Retina (tissue), 1 donor: ENCODE measurements at regions not wholly inside any gene's neighbourhood (a gene's known extent, or its start where the extent isn't known, plus 50 kb on each side); places are given as distances from the start of the nearest gene placed in this dataset.
"Not testable (repeated sequence)": the region's sequence is repeated elsewhere in the genome, so short reads cannot be mapped to it uniquely, and the experiment has no call there.

Experiments used
- DNase-seq: peaks from one replicate; pipeline ENCODE4 v3.0.0-alpha.2; 2016

DNA sequence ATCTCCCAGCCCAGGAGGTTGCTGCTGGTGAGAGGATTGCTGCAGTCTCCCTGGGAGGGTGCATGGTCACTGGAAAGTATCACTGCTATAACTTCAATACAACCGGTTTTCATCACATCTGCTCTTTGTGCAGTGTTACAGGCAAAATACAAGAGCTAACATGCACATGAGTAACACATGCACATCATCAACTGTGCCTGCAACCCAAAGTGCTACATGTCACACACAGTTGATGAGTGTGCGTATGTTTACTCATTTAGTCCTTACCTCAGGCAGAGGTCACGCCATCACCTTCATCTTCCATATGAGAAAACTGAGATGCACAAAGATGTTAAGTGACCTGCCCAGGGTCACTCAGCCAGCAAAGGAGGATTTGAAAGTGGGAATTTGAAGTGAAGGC is 277.7 kb downstream of the FAM72C start:
- no peak for DNase-seq

DNA sequence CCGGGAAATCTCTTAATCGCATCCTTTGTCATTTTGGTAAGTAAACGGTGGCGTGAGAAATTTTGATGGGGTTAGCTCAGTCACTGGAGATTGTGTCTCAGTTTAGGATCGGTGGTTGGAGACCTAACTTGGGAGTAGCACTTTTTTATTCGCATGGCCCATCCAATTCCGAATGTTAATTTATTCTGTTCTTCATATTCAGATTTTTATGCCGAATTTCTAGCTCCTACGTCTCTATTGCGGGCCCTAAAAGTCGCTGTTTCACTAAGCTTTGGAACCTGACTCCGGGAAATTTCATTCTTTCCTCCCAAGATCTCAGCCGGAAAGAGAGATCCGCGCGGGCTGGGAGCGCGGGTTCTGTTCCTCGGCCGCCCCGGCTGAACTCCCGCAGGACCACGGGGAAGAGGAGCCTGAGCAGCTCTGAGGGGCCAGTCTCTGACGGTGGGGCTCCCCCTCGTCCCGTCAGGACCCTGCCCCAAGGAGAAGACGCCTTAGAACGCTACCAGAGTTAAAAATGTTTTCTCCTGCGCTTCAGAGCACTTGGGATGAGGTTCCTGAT is 279.7 kb downstream of the FAM72C start:
- DNase-seq, result no peak

DNA sequence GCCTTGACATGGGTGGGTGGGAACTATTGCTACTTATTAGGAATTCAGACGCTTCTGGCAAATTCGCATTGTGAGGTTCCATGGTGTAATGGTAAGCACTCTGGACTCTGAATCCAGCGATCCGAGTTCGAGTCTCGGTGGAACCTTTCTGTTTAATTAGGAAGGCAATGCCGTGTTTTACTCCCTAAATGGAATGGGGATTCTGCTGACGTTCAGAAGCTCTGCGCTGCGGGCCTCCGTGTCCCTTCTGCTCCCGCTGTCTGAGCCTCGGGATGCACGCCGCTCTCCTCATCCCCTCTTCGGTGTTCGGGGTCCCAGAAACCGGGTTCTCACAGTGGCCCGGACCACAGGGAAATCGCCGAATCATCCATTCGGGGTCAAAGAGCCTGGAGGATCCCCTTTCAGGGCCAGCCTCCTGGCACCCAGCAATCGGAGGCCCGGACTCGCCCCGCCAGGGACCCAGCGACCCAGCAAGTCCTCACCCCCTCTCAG is 280.3 kb downstream of the FAM72C start:
- DNase-seq, result no peak

DNA sequence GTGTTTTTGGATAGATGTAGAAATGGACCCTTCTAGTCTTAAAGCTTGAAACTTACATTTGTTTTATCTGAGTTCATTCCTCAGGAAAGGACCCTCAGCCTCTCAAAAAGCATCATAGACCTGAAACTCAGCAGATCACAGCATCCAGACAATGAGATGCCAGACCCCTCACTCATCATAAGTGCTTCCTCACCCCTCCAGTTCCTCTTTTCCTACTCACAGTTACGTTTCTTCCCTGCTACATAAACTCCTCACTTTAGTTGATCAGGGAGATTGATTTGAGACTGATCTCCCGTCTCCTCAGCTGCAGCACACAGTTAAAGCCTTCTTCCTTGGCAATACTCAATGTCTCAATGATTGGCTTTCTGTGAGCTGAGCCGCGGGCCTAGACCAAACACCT is 282.0 kb downstream of the FAM72C start:
- no peak for DNase-seq

DNA sequence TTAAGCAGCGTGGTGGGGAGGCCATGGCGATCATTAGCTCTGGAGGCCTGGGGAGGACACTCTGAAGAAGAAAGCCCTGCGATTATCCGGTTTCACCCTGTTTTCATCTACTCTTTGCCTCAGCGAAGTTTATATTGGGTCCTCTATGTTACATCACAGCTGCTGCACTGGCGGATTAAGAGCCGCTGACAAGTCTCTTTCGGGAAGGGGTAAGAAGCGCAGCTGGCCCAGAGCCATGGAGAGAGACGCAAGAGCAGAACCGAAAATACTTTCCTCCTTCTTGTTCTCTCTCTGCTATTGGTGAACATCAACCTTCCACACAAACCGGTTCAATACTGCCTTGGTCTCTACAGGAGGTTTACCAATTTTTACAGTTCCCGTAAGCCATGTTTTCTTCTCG is 291.5 kb downstream of the FAM72C start:
- no peak for DNase-seq

DNA sequence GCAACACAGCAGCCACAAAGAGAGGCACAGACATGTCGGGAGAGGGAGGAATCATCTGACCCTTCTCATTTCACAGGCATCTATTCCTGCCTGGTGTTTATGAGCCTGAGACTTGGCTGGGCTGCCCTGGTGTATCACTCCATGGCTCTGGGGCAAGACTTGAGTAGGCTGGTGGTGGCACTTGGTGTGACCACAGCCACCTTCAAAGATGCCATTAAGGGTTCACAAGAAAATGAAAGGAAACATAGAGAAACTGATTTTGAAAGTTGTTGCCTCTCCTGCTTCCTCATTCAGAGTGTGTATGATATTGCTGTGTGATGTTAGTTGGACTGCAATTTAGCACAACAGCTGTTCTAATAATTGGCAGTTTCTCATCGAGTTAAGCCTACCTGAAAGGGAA is 298.8 kb downstream of the FAM72C start:
- DNase-seq, result no peak

DNA sequence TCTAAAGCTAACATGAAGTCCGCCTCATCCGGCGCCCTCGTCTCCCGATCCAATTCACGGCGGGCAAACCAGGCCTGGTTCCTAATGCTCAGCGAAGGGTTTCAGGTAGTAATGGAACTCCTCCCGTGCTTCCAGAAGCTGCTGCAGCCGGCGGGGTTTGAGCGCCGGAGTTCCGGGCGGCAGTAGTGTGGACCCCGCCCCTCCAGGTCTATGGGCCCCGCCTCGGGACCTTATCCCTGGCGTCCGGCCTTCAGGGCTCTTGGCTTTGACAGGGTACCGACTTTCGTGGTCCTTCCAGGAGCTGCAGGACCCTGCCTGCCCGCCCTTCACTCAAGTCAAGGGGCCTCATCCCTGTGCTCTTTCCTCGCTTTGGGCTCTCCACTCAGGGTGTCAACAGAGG is 304.1 kb downstream of the FAM72C start:
- DNase-seq, result no peak

DNA sequence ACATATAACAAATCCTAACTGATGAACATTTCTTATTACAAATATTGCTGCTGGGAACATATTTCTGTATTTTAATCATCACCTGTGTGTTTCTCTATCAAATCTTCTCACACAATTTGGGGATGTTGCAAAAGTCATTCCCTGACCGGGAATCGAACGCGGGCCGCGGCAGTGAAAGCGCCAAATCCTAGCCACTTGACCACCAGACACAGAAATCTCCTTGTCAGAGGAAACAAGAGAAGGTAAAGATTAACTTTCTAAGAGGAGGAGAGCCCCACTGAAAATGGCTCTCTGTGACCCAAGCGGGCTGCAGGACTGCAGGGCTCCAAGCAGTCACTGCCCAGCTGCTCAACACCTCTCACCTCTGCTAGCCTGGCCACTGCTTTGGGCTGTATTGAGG is 304.9 kb downstream of the FAM72C start:
- DNase-seq, result no peak

DNA sequence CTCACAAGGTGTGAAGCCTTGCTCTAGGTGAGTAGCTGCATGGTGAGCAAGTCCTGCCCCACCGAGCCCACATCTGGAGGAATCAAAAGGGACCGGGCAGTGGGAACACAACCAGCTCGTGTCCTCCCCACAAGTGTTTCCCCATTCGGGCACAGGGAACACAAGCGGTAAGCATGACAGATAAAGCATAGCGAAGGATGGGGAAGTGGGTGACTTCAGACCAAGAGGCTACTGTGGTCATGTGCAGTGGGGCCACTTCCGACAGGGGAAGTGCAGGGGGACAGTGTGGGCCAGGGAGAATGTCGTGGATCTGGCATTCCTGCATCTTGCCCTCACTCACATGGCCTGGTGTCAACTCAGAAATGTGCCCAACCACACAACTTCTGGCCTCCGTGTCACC is 306.2 kb downstream of the FAM72C start:
- no peak for DNase-seq

DNA sequence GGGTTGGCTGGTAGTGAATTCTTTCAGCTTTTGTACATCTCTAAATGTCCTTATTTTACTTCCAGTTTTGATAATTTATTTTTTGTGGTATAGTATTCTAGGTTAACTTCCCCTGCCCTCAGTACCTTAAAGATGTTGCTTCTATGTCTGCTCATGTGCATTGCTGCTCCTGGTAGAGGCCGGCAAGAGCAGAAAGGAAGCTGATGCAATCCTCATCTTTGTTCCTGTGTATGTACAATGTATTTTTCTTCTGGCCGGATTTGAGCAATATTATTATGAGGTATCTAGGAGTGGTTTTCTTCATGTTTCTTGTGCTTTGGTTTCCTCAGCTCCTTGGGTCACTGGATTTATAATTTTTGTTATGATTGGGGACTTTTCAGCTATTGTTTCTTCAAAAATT is 308.7 kb downstream of the FAM72C start:
- not testable (repeated sequence) for DNase-seq

DNA sequence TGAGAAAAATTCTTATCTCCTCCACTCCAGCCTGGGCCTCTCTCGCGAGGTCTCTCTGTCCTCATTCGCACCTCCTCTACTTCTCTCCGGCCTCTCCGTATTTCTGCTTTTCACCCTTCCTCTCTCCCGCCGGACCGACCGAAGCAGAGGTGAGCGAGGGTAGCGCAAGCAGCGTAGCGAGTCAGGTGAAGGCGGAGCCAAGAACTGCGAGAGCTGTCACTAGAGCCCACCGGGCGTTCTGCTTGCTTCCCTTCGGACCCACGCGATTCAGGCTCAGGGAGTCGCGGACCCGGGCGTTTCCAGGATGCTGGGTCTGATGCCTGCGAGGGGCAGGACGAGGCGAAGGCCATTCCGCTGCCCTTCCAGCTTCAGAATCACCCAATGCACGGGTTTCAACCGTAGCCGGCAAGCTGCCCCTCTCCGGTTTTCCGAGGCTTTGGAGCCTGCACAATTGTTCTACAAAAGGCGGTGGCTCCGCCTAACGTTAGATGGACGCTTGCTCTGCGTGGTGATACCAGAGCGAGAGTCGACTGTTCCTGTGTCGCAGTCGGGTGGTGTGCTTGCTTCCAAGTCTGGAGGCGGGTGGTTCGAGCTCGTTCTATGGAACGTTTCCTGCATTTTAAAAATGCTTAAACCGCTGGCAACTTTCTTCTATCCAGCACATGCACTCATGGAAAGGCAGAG is 310.2 kb downstream of the FAM72C start:
- DNase-seq, result no peak

DNA sequence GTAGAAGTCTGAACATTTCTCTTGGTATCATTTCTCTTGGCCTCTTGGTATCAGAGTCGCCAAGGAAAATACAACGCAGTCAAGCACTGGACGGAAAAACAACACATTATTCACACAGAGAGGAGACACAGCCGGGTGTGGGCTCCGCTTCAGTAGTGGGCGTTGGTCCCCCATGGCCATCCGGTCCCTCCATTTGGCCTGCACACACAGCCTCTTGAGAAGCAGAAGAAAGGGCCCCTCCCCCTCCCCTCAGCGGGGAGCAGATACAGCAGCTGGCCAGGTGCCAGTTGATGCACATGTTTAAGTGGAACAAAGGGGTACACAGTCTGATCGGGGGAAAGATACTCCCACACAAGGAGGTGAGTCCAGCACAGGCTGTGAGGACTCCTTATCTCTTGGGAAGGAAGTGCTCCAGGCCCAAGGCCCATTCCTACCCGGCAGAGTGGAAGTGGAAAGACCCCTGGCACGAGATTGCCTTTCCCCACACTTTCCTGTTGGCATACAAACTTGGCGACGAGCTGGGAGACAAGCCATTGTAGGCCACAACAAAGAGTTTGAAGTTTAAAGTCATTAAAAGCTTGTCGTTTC is 311.3 kb downstream of the FAM72C start:
- no peak for DNase-seq

DNA sequence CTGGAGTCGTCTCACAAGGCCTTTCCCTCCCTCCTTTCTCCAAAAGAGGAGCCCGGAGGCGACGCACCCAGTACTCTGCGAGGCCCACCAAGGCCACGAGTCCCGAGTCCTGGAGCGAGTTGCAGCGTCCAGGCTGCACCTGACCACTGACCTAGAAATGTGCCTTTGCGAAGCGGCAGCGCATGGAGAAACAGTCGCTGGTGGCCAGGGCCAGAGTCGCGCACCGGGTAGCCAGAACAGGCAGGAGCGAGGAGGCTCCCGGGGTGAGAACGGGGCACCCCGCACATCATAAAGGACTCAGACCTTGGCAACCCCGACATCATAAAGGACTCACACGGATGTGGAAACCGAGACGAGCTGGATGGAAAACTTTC is 318.4 kb downstream of the FAM72C start:
- DNase-seq, result no peak

DNA sequence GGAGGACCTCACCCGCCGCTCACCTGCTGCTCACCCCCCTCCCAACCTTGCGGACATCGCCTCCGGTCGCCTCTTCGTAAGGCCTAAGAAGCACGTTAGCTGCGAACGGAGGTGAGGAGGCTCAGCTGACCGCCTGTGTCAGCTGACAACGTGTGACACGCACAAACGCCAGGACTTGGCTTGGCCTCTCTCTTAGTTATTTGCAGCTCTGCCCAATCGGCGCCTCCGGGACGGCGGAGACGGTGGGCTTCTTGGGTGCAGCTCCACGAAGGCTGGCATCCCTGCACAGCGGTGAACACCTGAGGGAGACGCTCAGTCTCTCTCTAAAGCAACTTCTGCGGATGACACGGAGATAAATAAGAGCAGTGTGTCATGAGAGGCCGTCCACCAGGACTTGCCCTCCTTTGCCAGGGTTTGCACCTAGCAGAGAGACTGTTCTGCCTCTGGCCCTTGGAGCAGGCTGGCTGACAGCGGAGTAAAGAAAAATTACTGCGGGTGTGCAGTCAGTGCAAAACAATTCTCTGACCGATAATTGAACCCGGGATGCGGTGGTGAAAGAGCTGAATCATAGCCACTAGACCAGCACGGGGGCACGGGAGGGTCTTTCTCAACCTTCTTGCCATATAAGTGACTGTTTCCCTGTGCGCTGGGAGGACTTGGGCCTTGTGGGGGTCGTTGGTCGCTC is 318.9 kb downstream of the FAM72C start:
- no peak for DNase-seq

DNA sequence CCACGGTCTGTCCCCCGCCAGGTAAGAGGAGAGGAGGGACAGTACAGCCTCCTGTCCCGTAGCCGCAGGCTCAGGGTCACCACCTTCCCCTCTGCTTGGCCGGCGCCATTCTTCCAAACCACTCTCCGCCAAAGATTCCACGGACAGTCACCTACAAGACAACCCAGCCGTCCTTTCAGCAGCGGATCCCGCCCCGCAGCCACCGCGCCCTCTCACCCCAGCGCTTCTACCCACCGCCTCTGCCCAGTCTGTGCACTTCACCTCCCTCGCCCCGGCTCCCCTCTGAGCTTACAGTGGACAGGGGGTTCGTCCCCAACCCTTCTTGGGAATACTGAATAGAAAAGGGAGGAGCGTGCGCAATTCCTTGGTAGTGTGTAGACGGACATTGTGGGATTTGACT is 319.6 kb downstream of the FAM72C start:
- no peak for DNase-seq

DNA sequence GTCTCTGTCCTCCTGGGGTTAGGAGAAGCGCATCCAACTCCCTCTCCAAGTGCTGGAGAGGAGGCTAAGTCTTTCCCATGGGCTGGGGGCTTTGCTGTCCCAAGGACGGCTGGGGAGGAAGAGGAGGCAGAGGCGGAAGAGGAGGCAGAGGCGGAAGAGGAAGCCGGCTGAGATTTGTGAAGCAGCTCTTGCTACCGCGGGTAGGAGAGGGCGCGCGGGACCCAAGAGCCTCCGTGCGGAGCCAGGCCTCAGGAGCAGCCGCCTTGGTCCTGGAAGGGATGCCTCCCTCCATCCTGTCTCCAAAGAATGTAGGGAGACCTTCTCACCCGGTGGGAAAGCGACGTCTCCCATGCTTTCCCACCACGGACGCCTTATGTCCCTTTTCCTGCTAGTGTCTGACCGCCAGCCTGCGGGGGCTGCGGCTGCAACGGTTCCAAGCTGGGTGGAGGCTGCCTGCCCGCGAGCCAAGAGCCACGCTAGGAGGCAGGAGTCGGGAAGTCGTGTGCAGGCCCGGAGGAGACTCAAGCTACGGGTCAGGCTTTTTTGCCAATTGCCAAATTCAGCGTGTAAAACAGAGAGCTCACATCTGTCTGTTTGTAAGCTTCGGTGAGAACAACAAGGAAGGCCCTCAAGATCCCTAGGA is 320.3 kb downstream of the FAM72C start:
- DNase-seq, result no peak

DNA sequence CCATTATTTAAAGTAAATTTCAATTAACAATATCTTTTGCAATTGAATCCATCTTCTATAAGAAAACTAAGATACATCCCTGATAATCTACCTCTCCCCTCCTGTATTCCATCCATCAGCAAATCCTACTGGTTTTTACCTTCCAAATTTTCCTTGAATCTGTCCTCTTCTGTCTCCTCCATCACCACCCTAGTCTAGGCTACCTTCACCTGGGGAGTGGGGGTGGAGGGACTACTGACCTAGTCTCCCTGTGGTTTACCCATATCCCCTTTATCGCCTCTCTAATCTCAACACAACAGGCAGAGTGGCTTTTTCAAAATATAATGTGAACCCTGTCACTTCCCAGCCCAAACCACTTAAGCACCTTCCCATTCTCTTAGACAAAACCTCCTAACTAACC is 327.8 kb downstream of the FAM72C start:
- DNase-seq, result not testable (repeated sequence)

DNA sequence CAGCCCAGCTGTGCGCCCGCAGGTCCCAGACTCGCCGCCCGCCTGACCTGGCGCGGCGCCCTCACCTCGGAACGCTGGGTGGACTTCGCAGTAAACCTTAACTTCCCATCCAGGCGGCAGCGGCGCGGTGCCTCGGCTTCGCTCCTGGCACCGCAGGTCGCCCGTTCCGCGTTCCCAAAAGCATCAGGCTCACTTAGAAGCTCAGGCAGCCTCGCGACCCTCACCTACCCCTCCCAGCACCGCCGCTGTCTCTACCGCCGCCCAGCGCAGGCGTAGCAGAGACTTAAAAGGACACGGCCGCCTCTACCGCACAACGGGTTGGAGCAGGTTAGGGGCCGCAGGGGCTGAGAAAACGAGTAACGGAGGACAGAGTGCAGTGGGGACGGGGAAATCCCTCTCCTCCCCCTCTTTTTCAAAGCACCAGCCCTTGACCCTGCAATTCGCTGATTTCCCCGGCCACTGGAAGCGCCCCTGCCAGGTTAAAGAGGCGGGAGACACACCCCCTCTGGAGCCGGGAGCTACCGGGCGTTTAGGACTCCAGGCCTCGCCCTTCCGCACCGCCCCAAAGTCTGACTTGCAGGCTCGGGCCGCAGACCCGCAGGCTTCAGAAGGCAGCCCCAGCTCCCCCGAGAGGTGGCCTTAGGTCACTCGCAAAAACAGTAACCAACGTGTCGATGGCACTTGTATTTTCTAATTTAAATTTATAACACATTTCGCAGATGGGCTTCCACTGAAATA is 328.5 kb downstream of the FAM72C start:
- no peak for DNase-seq

DNA sequence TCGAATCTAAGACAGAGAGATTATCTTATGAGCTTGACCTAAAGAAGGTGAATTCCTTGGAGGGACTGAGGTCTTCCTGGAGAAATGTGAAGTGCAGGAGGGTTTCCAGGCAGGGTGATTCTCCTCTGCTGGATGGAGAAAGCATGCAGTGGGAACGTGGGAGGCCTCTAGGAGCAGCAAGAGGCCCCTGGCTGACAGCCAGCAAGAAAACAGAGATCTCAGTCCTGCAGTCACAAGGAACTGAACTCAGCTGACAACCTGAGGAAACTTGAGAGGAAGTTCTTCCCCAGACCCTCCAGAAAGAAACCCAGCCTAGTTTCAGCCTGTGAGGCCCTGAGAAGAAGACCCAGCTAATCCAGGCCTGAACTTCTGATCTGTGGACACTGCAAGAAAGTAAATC is 345.9 kb downstream of the FAM72C start:
- no peak for DNase-seq

DNA sequence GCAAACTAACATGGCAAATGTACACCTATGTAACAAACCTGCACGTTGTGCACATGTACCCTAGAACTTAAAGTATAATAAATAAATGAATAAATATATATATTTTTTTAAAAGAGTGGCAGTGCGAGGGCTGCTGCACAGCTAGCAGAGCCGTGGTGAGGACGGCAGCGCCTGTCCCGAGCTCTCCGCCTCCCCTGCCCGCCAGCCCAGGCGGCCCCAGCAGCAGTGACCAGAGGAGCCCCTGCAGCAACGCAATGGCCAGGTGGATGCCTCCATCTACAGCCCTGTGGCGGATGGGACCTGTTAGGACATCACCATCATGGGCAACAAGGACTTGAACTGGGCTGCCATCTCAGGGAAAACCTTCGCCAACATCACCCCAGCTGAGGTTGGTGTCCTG is 351.9 kb downstream of the FAM72C start:
- no peak for DNase-seq

DNA sequence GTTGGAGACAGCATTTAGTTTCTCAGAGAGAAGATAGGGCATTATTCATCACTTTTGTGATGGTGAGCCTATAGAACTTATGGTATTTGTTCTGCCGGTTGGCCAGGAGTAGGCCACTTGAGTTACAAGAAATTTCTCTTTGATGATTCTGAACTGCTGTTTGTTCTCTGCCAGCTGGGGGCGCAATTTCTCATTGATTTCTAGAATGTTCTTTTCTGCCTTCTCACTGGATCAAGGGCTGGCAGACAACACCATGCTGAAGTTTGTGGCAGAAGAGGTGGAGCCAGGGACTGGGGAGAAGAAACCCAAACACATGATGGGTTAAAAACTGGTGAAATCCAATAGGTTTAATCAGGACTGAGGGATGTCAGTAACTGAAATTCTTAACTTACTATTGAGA is 360.6 kb downstream of the FAM72C start:
- no peak for DNase-seq

DNA sequence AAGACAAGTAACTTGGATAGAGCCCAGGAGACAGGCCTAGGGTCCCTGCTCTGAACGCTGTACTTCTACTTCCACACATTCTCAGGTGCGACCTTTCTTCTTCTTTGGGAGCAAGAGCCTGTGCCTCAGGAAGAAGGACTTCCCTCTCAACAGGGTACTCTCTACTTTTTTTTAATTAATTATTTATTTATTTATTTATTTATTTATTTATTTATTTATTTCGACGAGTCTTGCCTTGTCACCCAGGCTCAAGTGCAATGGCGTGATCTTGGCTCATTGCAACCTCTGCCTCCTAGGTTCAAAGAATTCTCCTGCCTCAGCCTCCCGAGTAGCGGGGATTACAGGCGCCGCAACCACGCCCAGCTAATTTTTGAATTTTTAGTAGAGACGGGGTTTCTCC is 361.6 kb downstream of the FAM72C start:
- DNase-seq, result no peak

DNA sequence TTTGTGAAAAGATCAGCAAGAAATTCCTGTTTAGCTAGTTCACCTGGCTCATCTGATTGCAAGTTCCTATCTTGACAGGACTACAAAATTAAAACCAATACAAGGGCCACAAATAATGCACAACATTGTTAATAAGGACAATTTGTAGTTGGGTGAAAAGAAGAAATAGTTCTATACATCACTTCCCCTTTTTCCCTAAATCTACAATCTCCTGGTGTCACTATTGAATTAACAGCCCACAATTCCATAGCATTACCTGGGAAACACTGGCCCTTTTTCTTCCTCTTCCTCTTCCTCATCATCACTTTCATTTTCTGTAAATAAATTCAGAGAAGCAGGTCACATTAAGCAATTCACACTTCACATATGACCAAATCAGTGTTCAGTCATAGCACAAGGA is 366.9 kb downstream of the FAM72C start:
- no peak for DNase-seq
